IgD-negative memory B cell (primary cell): ENCODE measurements at regions not wholly inside any gene's neighbourhood (a gene's known extent, or its start where the extent isn't known, plus 50 kb on each side); places are given as distances from the start of the nearest gene placed in this dataset.

Experiments
- H3K27ac Mint-ChIP-seq, 3 donors: one replicate each; pipeline ENCODE4 v1.8.0; 2020 to 2022; ENCODE audit warnings: mild to moderate bottlenecking in 3 of 3, mixed read lengths in 3 of 3, moderate library complexity in 1 of 3
- H3K27me3 Mint-ChIP-seq: one replicate; pipeline ENCODE4 v1.8.0; 2021; ENCODE audit warnings: mixed read lengths
- H3K36me3 Mint-ChIP-seq: one replicate; pipeline ENCODE4 v1.8.0; 2020; ENCODE audit warnings: mild to moderate bottlenecking, mixed read lengths
- H3K4me1 Mint-ChIP-seq, 3 donors: one replicate each; pipeline ENCODE4 v1.8.0; 2020 to 2022; ENCODE audit warnings: mixed read lengths in 3 of 3, mild to moderate bottlenecking in 1 of 3
- H3K4me3 Mint-ChIP-seq, 4 donors: one replicate each; pipeline ENCODE4 v1.8.0; 2020 to 2022; ENCODE audit warnings: mild to moderate bottlenecking in 4 of 4, mixed read lengths in 4 of 4, moderate library complexity in 3 of 4
- H3K9me3 Mint-ChIP-seq, 3 donors: one replicate each; pipeline ENCODE4 v1.8.0; 2020 to 2021; ENCODE audit warnings: mixed read lengths in 3 of 3, mild to moderate bottlenecking in 1 of 3

- no peaks in the 10 kb centered on the region for H3K9me3 Mint-ChIP-seq
- H3K4me3 Mint-ChIP-seq = no peak overlapping the region
- peaks cover 0 to 1% (median 0%) of the 10 kb centered on the region in 3 donors for H3K4me1 Mint-ChIP-seq
- H3K27me3 Mint-ChIP-seq = no peaks in the 10 kb centered on the region
- no peak overlapping the region for H3K27ac Mint-ChIP-seq
- no peaks in the 10 kb centered on the region for H3K36me3 Mint-ChIP-seq
Observed at GRCh38 chrX:39736216-39737211, 361.2 kb downstream of the BCOR start.

- peaks cover 0 to 1% (median 0%) of the 10 kb centered on the region in 3 donors for H3K4me1 Mint-ChIP-seq
- no peak overlapping the region for H3K4me3 Mint-ChIP-seq
- no peaks in the 10 kb centered on the region for H3K27me3 Mint-ChIP-seq
- no peaks in the 10 kb centered on the region for H3K9me3 Mint-ChIP-seq
- H3K27ac Mint-ChIP-seq = no peak overlapping the region
- no peaks in the 10 kb centered on the region for H3K36me3 Mint-ChIP-seq
Observed at GRCh38 chrX:39739585-39739984, 358.2 kb downstream of the BCOR start.

- H3K4me1 Mint-ChIP-seq = peaks cover 0 to 1% (median 0%) of the 10 kb centered on the region in 3 donors
- no peaks in the 10 kb centered on the region for H3K36me3 Mint-ChIP-seq
- H3K27ac Mint-ChIP-seq = peak overlapping the region in 1 of 3 donors; percentile 53
- H3K9me3 Mint-ChIP-seq = no peaks in the 10 kb centered on the region
- no peak overlapping the region for H3K4me3 Mint-ChIP-seq
- peaks cover under 1% of the 10 kb centered on the region for H3K27me3 Mint-ChIP-seq
Observed at GRCh38 chrX:39740078-39740477, 357.7 kb downstream of the BCOR start.

- H3K9me3 Mint-ChIP-seq = no peaks in the 10 kb centered on the region
- peaks cover 5% of the 10 kb centered on the region for H3K27me3 Mint-ChIP-seq
- H3K4me3 Mint-ChIP-seq = no peak overlapping the region
- H3K27ac Mint-ChIP-seq = no peak overlapping the region
- H3K4me1 Mint-ChIP-seq = peaks cover 0 to 1% (median 0%) of the 10 kb centered on the region in 3 donors
- no peaks in the 10 kb centered on the region for H3K36me3 Mint-ChIP-seq
Observed at GRCh38 chrX:39741904-39742303, 355.9 kb downstream of the BCOR start.

GRCh38 chrX:39745818-39746217, 351.9 kb downstream of the BCOR start:
- H3K4me1 Mint-ChIP-seq = no peaks in the 10 kb centered on the region
- H3K9me3 Mint-ChIP-seq = no peaks in the 10 kb centered on the region
- peaks cover 8% of the 10 kb centered on the region for H3K27me3 Mint-ChIP-seq
- no peak overlapping the region for H3K27ac Mint-ChIP-seq
- no peak overlapping the region for H3K4me3 Mint-ChIP-seq
- no peaks in the 10 kb centered on the region for H3K36me3 Mint-ChIP-seq

- no peaks in the 10 kb centered on the region for H3K36me3 Mint-ChIP-seq
- no peak overlapping the region for H3K4me3 Mint-ChIP-seq
- no peaks in the 10 kb centered on the region for H3K4me1 Mint-ChIP-seq
- peaks cover 0 to 2% (median 0%) of the 10 kb centered on the region in 3 donors for H3K9me3 Mint-ChIP-seq
- peaks cover 15% of the 10 kb centered on the region for H3K27me3 Mint-ChIP-seq
- H3K27ac Mint-ChIP-seq = no peak overlapping the region
Observed at GRCh38 chrX:39749135-39749534, 348.6 kb downstream of the BCOR start.

- H3K4me1 Mint-ChIP-seq = no peaks in the 10 kb centered on the region
- H3K36me3 Mint-ChIP-seq = no peaks in the 10 kb centered on the region
- peaks cover 0 to 2% (median 0%) of the 10 kb centered on the region in 3 donors for H3K9me3 Mint-ChIP-seq
- H3K27ac Mint-ChIP-seq = no peak overlapping the region
- no peak overlapping the region for H3K4me3 Mint-ChIP-seq
- peaks cover 15% of the 10 kb centered on the region for H3K27me3 Mint-ChIP-seq
Observed at GRCh38 chrX:39749728-39750127, 348.0 kb downstream of the BCOR start.

GRCh38 chrX:39750256-39750790, 347.4 kb downstream of the BCOR start:
- Mint-ChIP-seq H3K36me3 (no peaks in the 10 kb centered on the region), H3K4me1 (no peaks in the 10 kb centered on the region), H3K9me3 (peaks cover 0 to 2% (median 0%) of the 10 kb centered on the region in 3 donors), H3K27me3 (peaks cover 12% of the 10 kb centered on the region), H3K4me3 (no peak overlapping the region), H3K27ac (no peak overlapping the region)

- Mint-ChIP-seq H3K4me3 (no peak overlapping the region), H3K4me1 (no peaks in the 10 kb centered on the region), H3K27me3 (peaks cover 10% of the 10 kb centered on the region), H3K27ac (no peak overlapping the region), H3K9me3 (peaks cover 0 to 2% (median 0%) of the 10 kb centered on the region in 3 donors), H3K36me3 (no peaks in the 10 kb centered on the region)
Observed at GRCh38 chrX:39750848-39751247, 346.9 kb downstream of the BCOR start.

GRCh38 chrX:39752815-39753214, 344.9 kb downstream of the BCOR start:
- no peaks in the 10 kb centered on the region for H3K36me3 Mint-ChIP-seq
- H3K4me1 Mint-ChIP-seq = no peaks in the 10 kb centered on the region
- H3K9me3 Mint-ChIP-seq = peaks cover 0 to 2% (median 0%) of the 10 kb centered on the region in 3 donors
- peaks cover 10% of the 10 kb centered on the region for H3K27me3 Mint-ChIP-seq
- H3K4me3 Mint-ChIP-seq = no peak overlapping the region
- peak overlapping the region in 1 of 3 donors; percentile 12 for H3K27ac Mint-ChIP-seq

GRCh38 chrX:39753293-39753996, 344.3 kb downstream of the BCOR start:
- no peak overlapping the region for H3K4me3 Mint-ChIP-seq
- no peak overlapping the region for H3K27ac Mint-ChIP-seq
- H3K4me1 Mint-ChIP-seq = no peaks in the 10 kb centered on the region
- H3K36me3 Mint-ChIP-seq = no peaks in the 10 kb centered on the region
- peaks cover 10% of the 10 kb centered on the region for H3K27me3 Mint-ChIP-seq
- H3K9me3 Mint-ChIP-seq = peaks cover 0 to 2% (median 0%) of the 10 kb centered on the region in 3 donors

- Mint-ChIP-seq H3K36me3 (no peaks in the 10 kb centered on the region), H3K27ac (no peak overlapping the region), H3K4me3 (no peak overlapping the region), H3K9me3 (peaks cover 0 to 2% (median 0%) of the 10 kb centered on the region in 3 donors), H3K27me3 (peaks cover 7% of the 10 kb centered on the region), H3K4me1 (no peaks in the 10 kb centered on the region)
Observed at GRCh38 chrX:39755143-39756032, 342.4 kb downstream of the BCOR start.

GRCh38 chrX:39756086-39756883, 341.5 kb downstream of the BCOR start:
- no peaks in the 10 kb centered on the region for H3K36me3 Mint-ChIP-seq
- peaks cover 9% of the 10 kb centered on the region for H3K27me3 Mint-ChIP-seq
- H3K9me3 Mint-ChIP-seq = peaks cover 0 to 2% (median 0%) of the 10 kb centered on the region in 3 donors

GRCh38 chrX:39757971-39758370, 339.8 kb downstream of the BCOR start:
- H3K4me3 Mint-ChIP-seq = no peak overlapping the region
- no peaks in the 10 kb centered on the region for H3K4me1 Mint-ChIP-seq
- peaks cover 8% of the 10 kb centered on the region for H3K27me3 Mint-ChIP-seq
- no peaks in the 10 kb centered on the region for H3K9me3 Mint-ChIP-seq
- H3K27ac Mint-ChIP-seq = no peak overlapping the region
- no peaks in the 10 kb centered on the region for H3K36me3 Mint-ChIP-seq

More at GRCh38 chrX:39756086-39756883, 341.5 kb downstream of the BCOR start:
- H3K27ac Mint-ChIP-seq = no peak overlapping the region
- H3K4me3 Mint-ChIP-seq = no peak overlapping the region
- no peaks in the 10 kb centered on the region for H3K4me1 Mint-ChIP-seq
